Gastrocnemius medialis (tissue), 4 donors: ENCODE measurements at regions not wholly inside any gene's neighbourhood (a gene's known extent, or its start where the extent isn't known, plus 50 kb on each side); places are given as distances from the start of the nearest gene placed in this dataset.

Experiments used
- ATAC-seq, 2 donors: fragments of 150-250 bp; one replicate each; pipeline ENCODE4 v1.9.1; 2016
- DNase-seq, 2 donors: peaks; one replicate each; pipeline ENCODE4 v3.0.0-alpha.2; 2019
- H3K27ac ChIP-seq, 4 donors: fragments of 200-600 bp; sonication (generic); 1 replicate in 1 of 4; 2 replicates in 3 of 4; pipeline ENCODE4 v1.5.1; 2016 to 2018; ENCODE audit warnings: mild to moderate bottlenecking in 2 of 4, moderate library complexity in 1 of 4
- H3K27me3 ChIP-seq, 3 donors: fragments of 200-600 bp; sonication (generic) in 2 of 3; 1 replicate in 1 of 3; 2 replicates in 2 of 3; pipeline versions ENCODE4 v1.5.1 to v1.6.0; 2016 to 2019; ENCODE audit warnings: mild to moderate bottlenecking in 1 of 3, moderate library complexity in 1 of 3
- H3K36me3 ChIP-seq, 2 donors: fragments of 200-600 bp; sonication (generic) in 1 of 2; one replicate each; pipeline ENCODE4 v1.5.1; 2017 to 2018
- H3K4me1 ChIP-seq, 2 donors: fragments of 200-600 bp; sonication (generic) in 1 of 2; one replicate each; pipeline ENCODE4 v1.5.1; 2016 to 2017; ENCODE audit warnings: mild to moderate bottlenecking in 2 of 2
- H3K4me3 ChIP-seq, 4 donors: fragments of 200-600 bp; sonication (generic) in 3 of 4; 1 replicate in 1 of 4; 2 replicates in 3 of 4; pipeline ENCODE4 v1.5.1; 2016 to 2019; ENCODE audit warnings: mild to moderate bottlenecking in 2 of 4
- H3K9me3 ChIP-seq, 3 donors: fragments of 200-600 bp; sonication (generic) in 2 of 3; 1 replicate in 1 of 3; 2 replicates in 2 of 3; pipeline ENCODE4 v1.5.1; 2016 to 2019
- CTCF ChIP-seq, 5 experiments: fragments of 450-650 bp in 3 of 5; fragments of 200-600 bp in 2 of 5; sonication (generic) in 2 of 5; IDR thresholded peaks in 4 of 5; conservative IDR thresholded peaks in 1 of 5; 1 replicate in 4 of 5; 2 replicates in 1 of 5; pipeline ENCODE4 v1.5.1; 2016 to 2019; ENCODE audit warnings: antibody characterized with exemption in 5 of 5, mild to moderate bottlenecking in 3 of 5, moderate library complexity in 3 of 5
- POLR2A ChIP-seq, 2 donors: fragments of 450-650 bp; IDR thresholded peaks; one replicate each; pipeline ENCODE4 v1.6.1; 2017; ENCODE audit warnings: antibody characterized with exemption in 2 of 2, mild to moderate bottlenecking in 2 of 2, moderate library complexity in 2 of 2
- in situ Hi-C, 4 donors: fragments of 200-750 bp; cut with MboI; loops; one replicate each; pipeline versions ENCODE4 v1.15.0 to v1.8.0; 2017; ENCODE audit warnings: low sequenced_read_pairs in 4 of 4
- intact Hi-C: fragments of 100-400 bp; cut with DNase I; formaldehyde crosslinking; loops from one replicate; pipeline ENCODE4 v1.15.1; 2023; ENCODE audit warnings: low total_unique reads

- no peaks in the 10 kb centered on the region for H3K36me3 ChIP-seq
- no peaks in the 10 kb centered on the region for H3K4me1 ChIP-seq
- no peak overlapping the region for H3K27ac ChIP-seq
- in situ Hi-C loops (no loop called here), intact Hi-C loops (no loop called here)
- ATAC-seq (no peak), DNase-seq (no peak)
- H3K27me3 ChIP-seq: no peaks in the 10 kb centered on the region
- no peak for TF ChIP-seq POLR2A (IDR thresholded peaks at IDR 0.05)
- TF ChIP-seq CTCF (IDR thresholded peaks at IDR 0.05 in 4 of 5, conservative IDR thresholded peaks at IDR 0.05 in 1 of 5): no peak
- no peaks in the 10 kb centered on the region for H3K9me3 ChIP-seq
- no peak overlapping the region for H3K4me3 ChIP-seq
Observed at GRCh38 chr4:64516176-64516575, 106.9 kb upstream of the TECRL start.

- H3K27me3 ChIP-seq: no peaks in the 10 kb centered on the region
- TF ChIP-seq CTCF (IDR thresholded peaks at IDR 0.05 in 4 of 5, conservative IDR thresholded peaks at IDR 0.05 in 1 of 5) (no peak), POLR2A (IDR thresholded peaks at IDR 0.05) (no peak)
- in situ Hi-C loops: no loop called here
- no peaks in the 10 kb centered on the region for H3K9me3 ChIP-seq
- H3K36me3 ChIP-seq: no peaks in the 10 kb centered on the region
- no peak overlapping the region for H3K4me3 ChIP-seq
- ATAC-seq (no peak), DNase-seq (no peak)
- intact Hi-C loops: no loop called here
- no peak overlapping the region for H3K27ac ChIP-seq
- no peaks in the 10 kb centered on the region for H3K4me1 ChIP-seq
Observed at GRCh38 chr4:64508089-64508488, 98.8 kb upstream of the TECRL start.

- no peak for ATAC-seq
- no peak overlapping the region for H3K27ac ChIP-seq
Observed at GRCh38 chr4:64503945-64504675, 94.9 kb upstream of the TECRL start.

GRCh38 chr4:64503416-64503815, 94.2 kb upstream of the TECRL start:
- DNase-seq: no peak
- TF ChIP-seq POLR2A (IDR thresholded peaks at IDR 0.05) (no peak), CTCF (IDR thresholded peaks at IDR 0.05 in 4 of 5, conservative IDR thresholded peaks at IDR 0.05 in 1 of 5) (no peak)
- Histone ChIP-seq H3K4me3 (no peak overlapping the region), H3K4me1 (no peaks in the 10 kb centered on the region), H3K27me3 (no peaks in the 10 kb centered on the region), H3K27ac (no peak overlapping the region), H3K36me3 (no peaks in the 10 kb centered on the region), H3K9me3 (no peaks in the 10 kb centered on the region)
- no peak for ATAC-seq
- intact Hi-C loops (no loop called here), in situ Hi-C loops (no loop called here)

More at GRCh38 chr4:64503945-64504675, 94.9 kb upstream of the TECRL start:
- in situ Hi-C loops: no loop called here
- no peak for DNase-seq
- TF ChIP-seq CTCF (IDR thresholded peaks at IDR 0.05 in 4 of 5, conservative IDR thresholded peaks at IDR 0.05 in 1 of 5): no peak
- no peak for TF ChIP-seq POLR2A (IDR thresholded peaks at IDR 0.05)
- Histone ChIP-seq H3K36me3 (no peaks in the 10 kb centered on the region), H3K27me3 (no peaks in the 10 kb centered on the region), H3K4me1 (no peaks in the 10 kb centered on the region), H3K4me3 (no peak overlapping the region), H3K9me3 (no peaks in the 10 kb centered on the region)
- intact Hi-C loops: no loop called here

- ATAC-seq (no peak), DNase-seq (no peak)
- TF ChIP-seq CTCF (IDR thresholded peaks at IDR 0.05 in 4 of 5, conservative IDR thresholded peaks at IDR 0.05 in 1 of 5) (no peak), POLR2A (IDR thresholded peaks at IDR 0.05) (no peak)
- no peaks in the 10 kb centered on the region for H3K27me3 ChIP-seq
- intact Hi-C loops: no loop called here
- H3K9me3 ChIP-seq: no peaks in the 10 kb centered on the region
- no peak overlapping the region for H3K27ac ChIP-seq
- no peak overlapping the region for H3K4me3 ChIP-seq
- H3K4me1 ChIP-seq: no peaks in the 10 kb centered on the region
- no peaks in the 10 kb centered on the region for H3K36me3 ChIP-seq
- in situ Hi-C loops: no loop called here
Observed at GRCh38 chr4:64497491-64497890, 88.2 kb upstream of the TECRL start.
